Stimulated activated CD4-positive, alpha-beta T cell treated with anti-CD3 and anti-CD28 coated beads, Interleukin-2, amount 100 ng/mL, for 24 hours (primary cell): ENCODE measurements at regions not wholly inside any gene's neighbourhood (a gene's known extent, or its start where the extent isn't known, plus 50 kb on each side); places are given as distances from the start of the nearest gene placed in this dataset.

ENCODE experiments used
- DNase-seq, 2 donors: peaks; one replicate each; pipeline ENCODE4 v3.0.0-alpha.2; 2020

GRCh38 chr10:117673230-117674010 lies 130.9 kb downstream of the EMX2 start:
- DNase-seq = no peak

DNA sequence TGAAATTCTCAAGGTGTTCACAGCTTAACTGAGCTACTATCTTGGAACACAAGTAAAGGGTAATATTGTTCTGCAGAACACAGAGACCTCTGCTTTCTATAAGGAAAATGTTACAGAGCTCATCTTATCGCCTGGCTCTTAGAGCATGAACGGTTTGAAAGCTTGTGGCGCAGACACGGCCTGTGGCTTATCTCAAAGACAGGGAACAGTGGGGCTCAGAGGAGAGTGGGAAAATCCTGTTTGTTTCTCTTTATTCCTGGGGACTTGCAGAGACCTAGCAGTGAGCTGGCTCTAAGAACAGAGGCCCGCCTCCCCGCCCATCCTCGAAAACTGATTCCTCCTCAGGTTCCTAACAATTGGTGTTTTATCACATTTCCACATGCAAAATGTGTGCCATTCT lies 131.7 kb downstream of the EMX2 start:
- no peak for DNase-seq

DNA sequence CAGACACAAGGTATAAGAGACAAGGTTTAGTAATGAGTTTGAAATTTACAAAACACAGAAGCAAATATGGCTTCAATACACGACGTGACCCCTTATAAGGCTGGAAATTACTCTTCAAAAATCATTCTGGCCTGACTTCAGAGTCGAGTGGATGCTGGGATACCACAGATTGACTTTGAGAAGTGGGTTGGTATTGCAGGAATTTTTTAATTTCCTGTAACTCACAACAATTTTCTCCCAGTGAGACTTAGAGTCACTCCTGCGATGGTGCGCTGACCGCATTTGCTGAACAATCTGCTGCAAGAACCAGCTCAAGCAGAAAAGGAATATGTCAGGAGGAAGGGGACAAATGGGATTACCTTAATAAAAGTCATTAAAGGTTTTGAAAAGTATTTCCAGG lies 132.1 kb downstream of the EMX2 start:
- DNase-seq = no peak

GRCh38 chr10:117675514-117676055 lies 133.0 kb downstream of the EMX2 start:
- DNase-seq = no peak

- DNase-seq = no peak
Observed at GRCh38 chr10:117677239-117677638, 134.7 kb downstream of the EMX2 start.

DNA sequence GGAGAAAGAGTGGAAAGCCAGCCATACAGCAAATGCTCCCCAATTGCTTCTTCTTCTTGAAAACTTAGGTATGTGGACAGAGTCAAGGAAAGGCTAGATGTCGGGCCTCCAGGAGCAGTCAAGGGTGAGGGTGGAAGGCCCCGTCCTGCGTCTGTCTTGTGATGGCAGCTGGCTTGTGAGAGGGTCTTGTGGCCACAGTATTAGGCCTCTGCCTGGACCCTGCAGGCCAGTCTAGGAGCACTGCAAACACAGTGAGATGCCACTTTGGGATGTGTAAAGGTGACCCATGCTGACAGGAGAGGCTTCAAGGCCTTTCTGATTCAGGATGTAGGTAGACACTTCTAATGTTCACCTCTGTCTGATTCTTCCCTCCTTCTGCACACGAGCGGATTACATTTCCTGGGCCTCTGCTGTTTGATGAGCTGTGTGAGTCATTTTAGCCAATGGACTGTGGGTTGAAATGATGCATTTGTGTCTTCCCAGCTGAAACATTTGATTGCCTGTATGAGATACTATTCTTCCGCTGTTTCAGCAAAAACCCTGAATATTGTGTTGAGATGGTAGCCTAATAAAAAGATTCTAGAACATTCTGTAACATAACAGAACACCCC lies 135.4 kb downstream of the EMX2 start:
- DNase-seq = no peak

- no peak for DNase-seq
Observed at GRCh38 chr10:117680601-117681000, 138.1 kb downstream of the EMX2 start.

GRCh38 chr10:117681104-117681503 lies 138.6 kb downstream of the EMX2 start:
- DNase-seq = no peak

GRCh38 chr10:117684046-117684610 lies 141.6 kb downstream of the EMX2 start:
- DNase-seq = no peak

DNA sequence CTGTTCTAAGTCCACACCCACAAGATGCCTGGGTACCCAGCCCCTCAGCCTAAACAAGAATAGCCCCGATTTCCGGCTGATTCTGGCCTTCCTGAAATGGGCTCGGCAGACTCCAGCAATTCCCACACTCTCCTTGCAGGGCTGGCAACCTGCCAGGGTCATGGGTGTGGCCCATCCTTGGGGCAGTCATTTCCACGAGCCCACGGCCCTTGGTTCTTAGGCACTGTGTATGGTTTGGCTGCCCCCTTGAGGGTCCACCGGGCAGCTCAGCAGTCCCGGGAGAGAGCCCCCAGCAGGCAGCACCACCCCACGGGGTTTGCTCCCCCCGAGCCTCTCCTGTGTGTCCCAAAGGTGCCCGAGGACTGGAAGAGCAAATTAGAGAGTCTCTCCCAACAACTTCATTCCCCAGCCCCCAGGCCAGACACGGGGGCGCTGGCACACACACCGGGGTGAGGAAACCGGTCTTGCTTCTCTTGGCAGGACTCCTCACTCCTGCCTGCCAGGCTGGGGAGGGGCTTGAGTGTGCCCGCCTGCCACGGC lies 142.2 kb downstream of the EMX2 start:
- DNase-seq = no peak

- no peak for DNase-seq
Observed at GRCh38 chr10:117685431-117685830, 142.9 kb downstream of the EMX2 start.

DNA sequence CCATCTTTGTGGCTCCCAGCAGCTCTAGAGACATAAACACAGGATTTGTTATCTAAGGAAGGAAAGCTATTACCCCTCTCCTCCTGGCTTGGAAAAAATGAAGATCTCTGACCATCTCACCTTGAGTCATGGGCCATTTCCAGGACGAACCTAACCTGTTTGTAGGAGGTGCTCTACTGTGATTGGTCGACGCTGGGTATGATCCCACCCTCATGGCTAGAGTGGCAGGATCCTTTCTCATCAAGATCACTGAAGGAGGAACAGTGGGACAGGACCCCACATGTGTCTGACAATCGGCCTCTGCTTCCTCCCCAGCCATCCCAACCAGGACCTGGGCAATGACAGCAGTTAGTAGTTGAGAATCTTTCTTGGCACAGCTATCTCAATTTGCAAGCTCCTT lies 144.1 kb downstream of the EMX2 start:
- DNase-seq = no peak

DNA sequence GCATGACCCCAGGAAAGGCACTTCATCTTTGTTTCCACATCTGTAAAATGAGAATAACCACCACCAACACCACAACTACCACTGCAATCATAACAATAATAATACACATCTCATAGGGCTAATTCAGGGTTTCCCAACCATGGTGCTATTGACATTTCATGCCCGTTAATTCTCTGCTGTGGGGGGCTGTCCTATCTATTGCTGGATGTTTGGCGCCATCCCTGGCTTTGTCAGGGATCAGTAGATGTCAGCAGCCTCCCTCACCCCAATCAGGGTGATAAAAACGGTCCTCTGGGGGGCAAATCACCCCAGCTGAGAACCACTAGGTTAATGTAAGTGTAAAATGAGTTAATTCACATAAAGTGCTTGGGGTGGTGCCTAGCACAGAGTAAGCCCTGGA lies 145.8 kb downstream of the EMX2 start:
- no peak for DNase-seq

GRCh38 chr10:117689566-117689965 lies 147.0 kb downstream of the EMX2 start:
- DNase-seq = no peak

DNA sequence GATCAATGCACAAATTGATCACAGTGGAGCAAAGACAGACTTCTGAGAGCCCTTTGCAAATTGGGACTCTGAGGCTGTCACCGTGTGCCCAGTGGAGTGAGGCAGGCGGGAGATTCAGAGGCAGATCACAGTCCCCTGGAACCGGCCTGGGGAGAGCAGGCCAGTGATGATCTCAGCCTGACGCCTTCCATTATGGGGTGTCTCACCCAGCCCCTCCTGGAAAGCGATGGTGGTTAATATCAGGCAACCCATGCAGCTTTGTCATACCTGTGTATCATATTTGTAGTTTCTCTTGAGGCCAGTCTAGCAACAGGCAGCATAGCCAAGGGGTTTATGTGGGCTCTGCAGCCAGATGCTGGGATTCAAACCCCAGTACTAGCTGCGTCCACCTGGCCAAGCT lies 147.8 kb downstream of the EMX2 start:
- no peak for DNase-seq

- DNase-seq = no peak
Observed at GRCh38 chr10:117694190-117694589, 151.6 kb downstream of the EMX2 start.

- no peak for DNase-seq
Observed at GRCh38 chr10:117697402-117697801, 154.9 kb downstream of the EMX2 start.

GRCh38 chr10:117698809-117699208 lies 156.3 kb downstream of the EMX2 start:
- DNase-seq = no peak

DNA sequence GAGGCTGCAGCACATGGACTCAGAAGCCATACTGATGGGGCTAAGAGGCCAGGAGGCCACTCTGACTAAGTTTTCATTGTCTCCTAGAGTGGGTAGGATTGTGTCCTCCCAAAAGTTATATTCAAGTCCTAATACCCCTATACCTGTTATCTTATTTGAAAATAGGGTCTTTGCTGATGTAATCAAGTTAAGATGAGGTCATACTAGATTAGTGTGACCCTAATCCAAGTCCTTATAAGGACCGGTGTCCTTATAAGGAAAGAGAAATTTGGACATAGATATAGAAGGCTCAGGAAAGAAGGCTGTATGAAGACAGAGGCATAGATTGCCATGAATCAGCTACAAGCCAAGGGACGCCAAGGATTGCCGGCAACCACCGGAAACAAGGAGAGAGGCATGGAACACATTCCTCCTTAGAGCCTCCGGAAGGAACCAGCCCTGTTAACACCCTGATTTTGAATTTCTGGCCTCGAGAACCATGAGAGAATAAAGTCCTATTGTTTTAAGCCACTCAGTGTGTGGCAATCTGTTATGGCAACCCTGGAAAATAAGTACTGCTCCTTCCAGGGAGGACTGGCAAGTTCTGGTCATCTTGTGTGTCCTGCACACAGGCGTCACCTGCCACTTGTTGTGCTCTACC lies 157.0 kb downstream of the EMX2 start:
- no peak for DNase-seq

- no peak for DNase-seq
Observed at GRCh38 chr10:117710181-117710798, 167.7 kb downstream of the EMX2 start.

GRCh38 chr10:117716889-117717288 lies 174.3 kb downstream of the EMX2 start:
- no peak for DNase-seq

DNA sequence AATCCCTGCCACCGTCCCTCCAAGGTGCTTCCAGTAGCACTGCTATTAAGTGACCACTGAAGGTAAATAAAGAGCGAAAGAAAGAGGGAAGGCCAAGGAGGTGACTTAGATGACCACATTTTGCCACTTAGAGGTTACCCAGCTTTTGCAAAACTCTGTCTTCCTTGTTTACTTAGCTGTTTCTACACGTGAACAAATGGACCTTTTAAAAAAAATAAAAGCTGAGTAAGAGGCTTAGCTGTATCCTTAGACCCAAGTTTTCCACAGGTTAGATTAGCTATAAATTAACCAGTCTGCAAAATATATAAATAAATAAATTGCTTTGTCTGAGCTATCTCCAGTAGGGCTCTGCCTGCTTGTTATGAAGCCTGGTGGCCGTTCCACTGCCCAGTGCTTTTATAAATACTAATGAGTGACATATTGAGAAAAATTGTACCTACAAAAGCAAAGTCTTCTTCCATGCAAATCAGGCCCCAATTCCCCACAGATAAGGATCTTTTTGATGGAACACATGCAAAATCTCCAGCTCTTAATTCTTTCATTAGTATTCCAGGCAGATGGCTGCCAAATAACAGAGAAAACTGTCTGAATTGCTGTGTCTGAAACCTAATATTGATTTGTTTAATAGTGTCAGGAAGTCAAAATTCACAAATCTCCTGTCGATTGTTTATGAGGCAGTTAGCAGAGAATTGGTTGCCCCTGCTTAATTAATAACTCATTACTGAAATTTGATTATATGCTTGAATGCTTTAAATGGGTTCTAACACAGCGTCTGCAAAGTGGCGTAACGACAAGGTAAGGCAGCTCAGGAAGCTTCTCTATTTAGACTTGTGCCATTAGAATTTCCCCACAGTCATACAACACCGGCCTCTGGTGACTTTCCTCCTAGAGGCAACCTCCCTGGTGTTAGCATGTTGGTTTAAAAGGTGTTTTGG lies 176.7 kb downstream of the EMX2 start:
- no peak for DNase-seq
